AG04450 (cell line): ENCODE measurements at regions not wholly inside any gene's neighbourhood (a gene's known extent, or its start where the extent isn't known, plus 50 kb on each side); places are given as distances from the start of the nearest gene placed in this dataset.

Experiments used
- CTCF ChIA-PET: fragments of 300-600, 350-600 bp; formaldehyde crosslinking; extraction: SDS; loops from one replicate; lab custom pipeline; 2022; ENCODE audit warnings: antibody characterized with exemption, inconsistent platforms; lab: Charles Lee
- POLR2A ChIA-PET: fragments of 350-600 bp; formaldehyde crosslinking; extraction: SDS; loops from one replicate; lab custom pipeline; 2021; ENCODE audit warnings: antibody characterized with exemption, inconsistent platforms; lab: Yijun Ruan, JAX
- DNase-seq: peaks from one replicate; pipeline ENCODE4 v3.0.0-alpha.2; 2011; ENCODE audit warnings: low read depth, low spot score
- H3K27ac ChIP-seq: one replicate; pipeline ENCODE4 v1.5.1; 2012; ENCODE audit warnings: low read depth, low read length, control low read depth
- H3K27me3 ChIP-seq: one replicate; pipeline ENCODE4 v1.6.0; 2012; ENCODE audit warnings: low read length; ENCODE audit not compliant: control insufficient read depth, insufficient read depth
- H3K4me3 ChIP-seq: 2 replicates; pipeline ENCODE4 v1.5.1; 2011; ENCODE audit warnings: mild to moderate bottlenecking, low read depth, low read length, control low read depth
- H3K9me3 ChIP-seq: 2 replicates; pipeline ENCODE4 v1.5.1; 2012; ENCODE audit warnings: low read length; ENCODE audit not compliant: control insufficient read depth, insufficient read depth
- TF ChIP-seq, protein P1 (sequence below): IDR thresholded peaks from 2 replicates; pipeline ENCODE4 v1.5.1; 2011; ENCODE audit warnings: low read depth, low read length, control low read depth, inconsistent platforms

DNA sequence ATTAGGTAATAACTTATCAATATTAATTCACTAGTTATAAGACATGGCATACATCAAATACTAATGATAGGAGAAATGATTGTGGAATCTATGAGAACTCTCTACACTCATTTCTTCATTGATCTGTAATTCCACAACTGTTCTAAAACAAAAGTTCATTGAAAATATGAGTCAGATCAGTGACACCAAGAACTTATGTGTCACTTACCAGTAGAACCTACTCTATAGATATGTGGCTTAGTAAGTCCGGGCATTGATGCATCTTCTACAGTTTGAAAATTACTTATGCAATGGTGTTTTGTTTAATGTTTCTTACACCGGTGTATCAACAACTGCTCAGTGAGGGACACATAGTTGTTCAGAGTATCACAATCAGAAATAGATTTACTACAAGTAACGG, 520.3 kb downstream of the ARAP2 start:
- ChIA-PET CTCF (no interaction called here), POLR2A (no interaction called here)
- TF ChIP-seq, protein P1, sequence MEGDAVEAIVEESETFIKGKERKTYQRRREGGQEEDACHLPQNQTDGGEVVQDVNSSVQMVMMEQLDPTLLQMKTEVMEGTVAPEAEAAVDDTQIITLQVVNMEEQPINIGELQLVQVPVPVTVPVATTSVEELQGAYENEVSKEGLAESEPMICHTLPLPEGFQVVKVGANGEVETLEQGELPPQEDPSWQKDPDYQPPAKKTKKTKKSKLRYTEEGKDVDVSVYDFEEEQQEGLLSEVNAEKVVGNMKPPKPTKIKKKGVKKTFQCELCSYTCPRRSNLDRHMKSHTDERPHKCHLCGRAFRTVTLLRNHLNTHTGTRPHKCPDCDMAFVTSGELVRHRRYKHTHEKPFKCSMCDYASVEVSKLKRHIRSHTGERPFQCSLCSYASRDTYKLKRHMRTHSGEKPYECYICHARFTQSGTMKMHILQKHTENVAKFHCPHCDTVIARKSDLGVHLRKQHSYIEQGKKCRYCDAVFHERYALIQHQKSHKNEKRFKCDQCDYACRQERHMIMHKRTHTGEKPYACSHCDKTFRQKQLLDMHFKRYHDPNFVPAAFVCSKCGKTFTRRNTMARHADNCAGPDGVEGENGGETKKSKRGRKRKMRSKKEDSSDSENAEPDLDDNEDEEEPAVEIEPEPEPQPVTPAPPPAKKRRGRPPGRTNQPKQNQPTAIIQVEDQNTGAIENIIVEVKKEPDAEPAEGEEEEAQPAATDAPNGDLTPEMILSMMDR: no peak
- Histone ChIP-seq H3K27me3 (no peaks in the 10 kb centered on the region), H3K4me3 (no peak overlapping the region), H3K27ac (no peak overlapping the region), H3K9me3 (no peaks in the 10 kb centered on the region; the same call in 1 of the 2 replicates)
- DNase-seq: no peak

DNA sequence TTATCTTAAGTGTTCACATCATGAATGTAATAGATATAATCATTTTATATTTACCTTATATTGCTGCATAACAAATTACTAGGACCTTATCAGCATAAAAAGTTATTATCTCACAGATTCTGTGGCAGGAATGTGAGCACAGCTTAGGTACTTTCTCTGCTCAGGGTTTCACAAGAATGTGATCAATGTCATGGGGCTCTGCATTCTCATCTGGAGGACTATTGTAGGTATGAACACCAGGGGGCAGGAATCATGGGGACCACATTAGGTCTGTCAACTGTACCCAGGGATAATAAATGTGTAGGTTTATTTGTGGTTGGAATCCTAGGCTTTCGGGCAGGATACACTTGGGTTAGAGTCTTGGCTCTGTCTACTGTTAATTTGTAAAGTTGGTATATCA, 519.2 kb downstream of the ARAP2 start:
- no peak overlapping the region for H3K4me3 ChIP-seq
- ChIA-PET CTCF (no interaction called here), POLR2A (no interaction called here)
- no peak overlapping the region for H3K27ac ChIP-seq
- TF ChIP-seq, protein P1: no peak
- H3K27me3 ChIP-seq: no peaks in the 10 kb centered on the region
- no peaks in the 10 kb centered on the region; the same call in 1 of the 2 replicates for H3K9me3 ChIP-seq
- no peak for DNase-seq

DNA sequence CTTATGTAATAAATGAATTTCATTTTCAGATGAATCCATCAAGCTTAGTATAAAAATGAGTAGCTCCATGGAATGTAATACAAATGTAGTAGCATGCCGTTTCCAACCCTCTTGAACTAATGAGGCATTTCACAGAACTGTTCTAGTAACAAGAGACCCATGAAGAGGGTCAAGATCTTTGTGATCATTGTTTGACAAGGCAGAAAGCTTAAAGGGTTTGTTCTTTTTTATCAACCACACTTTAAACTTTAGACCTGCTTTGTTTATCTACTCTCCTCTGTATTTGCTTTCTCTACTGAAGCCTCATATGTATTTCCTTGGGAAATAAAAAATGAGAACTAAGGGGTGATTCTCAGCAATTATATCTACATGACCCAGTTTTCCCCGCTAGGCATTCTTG, 513.9 kb downstream of the ARAP2 start:
- no peak for DNase-seq
- Histone ChIP-seq H3K4me3 (no peak overlapping the region), H3K27ac (no peak overlapping the region), H3K27me3 (no peaks in the 10 kb centered on the region), H3K9me3 (peaks cover 3% of the 10 kb centered on the region; the same call in 1 of the 2 replicates)
- TF ChIP-seq, protein P1: no peak
- POLR2A ChIA-PET: no interaction called here
- CTCF ChIA-PET: no interaction called here

DNA sequence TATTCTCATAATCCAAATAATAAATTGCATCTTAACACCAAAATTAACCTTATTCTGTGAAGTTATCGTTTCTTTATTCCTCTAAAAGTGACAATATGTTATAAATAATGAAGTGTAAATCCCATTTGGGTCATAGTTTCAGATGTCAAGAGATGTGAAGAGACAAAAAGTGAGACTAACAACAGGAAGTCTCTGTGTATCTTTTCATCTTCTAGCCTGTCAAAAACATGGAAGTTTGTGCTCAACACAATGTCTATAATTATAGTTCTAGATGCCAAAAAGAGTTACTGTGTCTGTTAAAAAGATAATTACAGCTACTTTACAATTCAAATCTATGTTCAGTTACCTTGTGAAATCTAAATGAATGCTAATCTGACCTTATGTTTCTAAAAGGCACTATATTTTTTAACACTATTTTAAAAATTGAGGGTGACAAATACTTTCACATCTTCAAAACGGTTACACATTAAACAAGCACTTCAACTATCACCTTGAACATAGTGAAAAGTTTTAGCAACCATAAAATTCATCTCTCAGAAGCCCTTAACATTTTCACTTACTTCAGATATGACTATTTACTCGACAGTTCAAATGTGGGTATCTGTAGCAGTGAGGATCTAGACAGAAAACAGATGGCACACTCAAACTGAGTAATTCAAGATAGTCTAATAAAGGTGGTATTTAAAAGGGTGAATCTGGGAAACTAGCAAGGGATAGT, 509.8 kb downstream of the ARAP2 start:
- no peak overlapping the region for H3K27ac ChIP-seq
- H3K4me3 ChIP-seq: no peak overlapping the region
- ChIA-PET POLR2A (no interaction called here), CTCF (no interaction called here)
- H3K27me3 ChIP-seq: no peaks in the 10 kb centered on the region
- TF ChIP-seq, protein P1: no peak
- DNase-seq: no peak
- H3K9me3 ChIP-seq: peaks cover 5% of the 10 kb centered on the region

DNA sequence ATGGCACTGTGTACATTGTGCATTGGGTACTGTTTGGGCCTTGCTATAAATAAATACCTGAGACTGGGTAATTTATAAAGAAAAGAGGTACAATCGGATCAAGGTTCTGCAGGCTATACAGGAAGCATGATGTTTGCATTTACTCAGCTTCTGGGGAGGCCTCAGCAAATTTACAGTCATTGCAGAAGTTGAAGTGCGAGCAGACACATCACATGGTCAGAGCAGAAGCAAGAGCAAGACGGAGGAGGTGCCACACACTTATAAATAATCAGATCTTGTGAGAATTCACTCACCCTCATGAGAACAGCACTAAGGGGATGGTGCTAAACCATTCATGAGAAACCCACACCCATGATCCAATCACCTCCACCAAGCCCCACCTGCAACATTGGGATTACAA, 505.0 kb downstream of the ARAP2 start:
- TF ChIP-seq, protein P1: no peak
- no peaks in the 10 kb centered on the region for H3K27me3 ChIP-seq
- H3K4me3 ChIP-seq: no peak overlapping the region
- DNase-seq: no peak
- peaks cover 24% of the 10 kb centered on the region for H3K9me3 ChIP-seq
- CTCF ChIA-PET: no interaction called here
- POLR2A ChIA-PET: no interaction called here
- no peak overlapping the region for H3K27ac ChIP-seq
